Fibroblast of the conjunctiva (primary cell): ENCODE measurements at regions not wholly inside any gene's neighbourhood (a gene's known extent, or its start where the extent isn't known, plus 50 kb on each side); places are given as distances from the start of the nearest gene placed in this dataset.
"Not testable (repeated sequence)": the region's sequence is repeated elsewhere in the genome, so short reads cannot be mapped to it uniquely, and the experiment has no call there.

Experiments
- DNase-seq: peaks from one replicate; pipeline ENCODE4 v3.0.0-alpha.2; 2010; ENCODE audit warnings: low read depth

DNA sequence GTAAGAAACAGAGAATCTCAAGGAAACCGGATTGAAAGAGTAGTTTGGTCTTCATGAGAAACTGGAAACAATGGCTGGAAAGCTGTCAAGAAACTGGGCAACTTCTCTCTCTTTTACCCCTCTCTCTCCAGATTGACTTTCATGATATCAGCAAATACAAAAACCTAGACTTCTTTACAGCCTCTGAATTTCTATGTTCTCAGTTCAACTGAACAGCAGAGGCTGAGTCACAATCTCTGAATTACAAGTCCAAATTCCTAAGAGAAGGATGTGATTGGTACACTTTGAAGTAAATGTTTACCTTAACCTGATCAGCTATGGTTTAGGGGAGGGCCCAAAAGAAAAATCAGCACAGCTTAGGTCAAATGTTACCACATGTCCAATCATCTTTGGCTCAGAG lies 974.9 kb downstream of the RPA4 start:
- no peak for DNase-seq

DNA sequence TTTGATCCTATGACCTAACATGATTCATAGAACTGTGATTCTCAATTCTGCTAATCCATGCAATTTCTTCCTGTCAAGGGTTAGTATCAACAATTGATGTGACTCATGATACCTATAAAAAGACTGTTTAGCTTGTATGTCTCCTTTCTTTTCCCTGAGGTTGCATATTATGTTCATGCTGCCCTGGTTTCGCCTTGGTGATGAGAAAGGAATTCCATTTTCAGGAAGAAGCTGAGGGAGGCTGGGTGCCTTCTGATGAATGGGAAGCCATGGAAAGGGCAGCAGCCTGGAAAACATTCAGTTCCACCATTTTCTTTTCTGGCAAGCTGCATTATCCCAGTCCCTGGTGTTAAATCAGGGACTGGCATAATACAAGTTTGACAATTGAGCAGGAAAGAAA lies 976.5 kb downstream of the RPA4 start:
- DNase-seq: no peak

DNA sequence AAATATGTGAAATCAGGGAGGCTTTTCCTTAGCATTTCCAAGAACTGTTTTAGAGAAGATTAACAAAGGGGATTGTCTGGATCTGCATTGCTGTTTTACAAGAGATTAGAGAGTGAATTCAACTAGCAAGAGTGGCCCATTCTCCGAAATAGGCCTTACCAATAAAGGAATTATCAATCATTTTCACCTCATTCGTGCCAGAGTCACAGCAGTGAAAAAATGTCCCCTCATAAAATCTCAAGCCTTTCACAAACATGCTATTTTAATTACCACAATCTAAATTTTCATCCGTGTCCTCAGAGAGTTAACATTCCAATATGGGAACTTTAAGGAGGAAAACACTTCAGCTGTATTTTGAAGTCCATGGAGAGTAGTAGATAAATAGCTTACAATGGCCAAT lies 979.6 kb downstream of the RPA4 start:
- no peak for DNase-seq

DNA sequence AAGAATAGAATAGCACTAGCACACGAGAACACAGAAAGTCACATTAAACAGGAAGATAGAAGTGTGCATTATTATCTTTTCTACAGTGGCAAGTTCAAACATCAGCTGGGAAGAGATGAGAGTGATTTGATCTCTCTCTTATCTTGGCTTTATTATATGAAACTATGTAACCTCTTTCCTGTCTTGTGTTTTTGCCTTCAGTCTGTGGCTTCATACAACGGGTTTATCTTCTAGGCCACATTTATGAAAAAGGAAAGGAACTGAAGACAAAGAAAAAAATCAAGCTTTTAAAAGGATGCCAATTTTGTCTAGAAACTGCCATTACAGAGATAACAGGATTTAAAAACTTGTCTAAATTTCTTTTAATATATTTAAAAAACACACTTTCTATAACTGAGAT lies 983.6 kb downstream of the RPA4 start:
- DNase-seq: no peak

DNA sequence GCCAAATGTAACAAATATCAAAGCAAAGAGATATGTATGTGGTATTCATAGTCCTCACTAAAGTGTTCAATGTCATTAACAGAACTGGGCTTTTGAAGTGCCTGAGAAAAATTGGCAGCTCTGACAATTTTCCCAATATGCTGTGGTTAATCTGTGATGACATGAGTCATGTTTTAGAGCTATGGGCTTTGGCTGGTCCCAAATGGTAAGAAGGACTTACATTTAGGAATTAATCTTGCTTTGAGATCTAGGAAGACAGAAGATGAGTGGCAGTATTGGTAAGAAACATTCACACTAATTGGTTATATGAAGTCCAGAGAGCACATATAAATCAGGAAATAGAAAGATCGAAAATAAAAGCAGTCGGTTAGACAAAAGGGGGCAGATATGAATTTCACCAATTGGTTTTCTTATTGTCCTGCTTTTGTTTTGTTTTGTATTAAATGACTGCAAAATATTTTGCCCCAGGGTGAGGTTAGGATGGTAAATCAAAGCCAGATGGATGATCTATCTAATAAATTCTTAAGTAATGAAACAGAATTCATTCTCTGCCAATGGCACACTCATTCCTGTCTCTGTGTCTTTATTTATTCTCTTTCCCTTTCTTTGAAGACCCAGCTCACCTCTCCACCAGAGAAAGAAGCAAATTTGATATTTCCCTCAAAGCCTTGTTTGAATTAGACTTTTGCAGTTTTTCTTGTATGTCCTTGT lies 993.1 kb downstream of the RPA4 start:
- no peak for DNase-seq

DNA sequence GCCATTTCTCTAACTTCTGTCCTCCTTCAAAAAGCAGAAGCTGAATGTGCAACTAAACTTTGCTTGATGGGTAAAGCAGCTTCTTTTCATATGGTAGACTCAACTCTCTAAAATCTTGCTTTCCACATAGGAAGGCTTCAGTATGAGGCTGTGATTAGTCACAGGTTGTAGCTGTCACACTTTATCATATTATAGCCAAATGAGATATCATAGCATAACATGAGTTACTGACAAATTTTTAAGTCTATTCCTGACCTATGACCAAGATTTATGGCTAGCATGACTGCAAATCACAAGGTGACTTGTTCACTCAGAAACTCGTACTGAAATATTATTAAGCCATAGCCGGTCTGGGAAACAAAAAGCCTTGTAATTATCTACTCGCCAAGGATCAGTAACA lies 998.6 kb downstream of the RPA4 start:
- DNase-seq: no peak

DNA sequence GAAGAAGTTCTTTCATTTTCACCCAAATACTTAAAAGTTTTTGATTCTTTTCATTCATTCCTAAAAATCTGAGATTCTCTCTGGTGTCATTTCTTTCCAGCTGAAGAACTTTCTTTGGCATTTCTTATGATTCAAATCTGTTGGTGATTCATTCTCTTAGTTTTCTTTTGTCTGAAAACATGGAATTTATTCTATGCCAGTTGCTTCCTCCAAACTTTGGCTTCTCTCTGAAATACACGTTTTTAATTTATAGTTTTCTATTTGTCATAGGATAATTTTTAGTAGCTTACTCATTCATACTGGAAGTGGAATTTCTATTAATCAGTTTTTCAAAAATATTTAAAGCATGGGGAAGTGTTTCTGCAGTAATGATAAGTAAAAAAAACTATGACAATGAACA lies 1012.0 kb downstream of the RPA4 start:
- DNase-seq: no peak

DNA sequence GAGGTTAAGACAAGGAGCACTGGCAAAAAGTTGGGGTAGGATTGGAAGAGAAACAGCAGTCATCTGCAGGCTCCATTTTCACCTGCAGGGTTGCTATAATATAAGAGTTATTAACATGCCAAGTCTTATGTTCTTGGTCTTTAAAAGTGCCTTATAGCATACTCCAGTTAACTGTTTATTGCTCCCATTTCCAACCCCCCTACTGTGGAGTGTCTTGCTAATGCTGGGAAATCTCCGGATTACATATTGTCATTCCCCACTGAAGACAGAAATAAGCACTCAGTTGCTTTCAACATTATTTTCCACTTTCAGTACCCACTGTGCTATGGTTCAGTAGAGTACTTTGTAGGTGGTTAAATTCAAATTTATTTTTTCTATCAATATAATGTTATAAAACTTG lies 1014.3 kb downstream of the RPA4 start:
- DNase-seq: no peak

DNA sequence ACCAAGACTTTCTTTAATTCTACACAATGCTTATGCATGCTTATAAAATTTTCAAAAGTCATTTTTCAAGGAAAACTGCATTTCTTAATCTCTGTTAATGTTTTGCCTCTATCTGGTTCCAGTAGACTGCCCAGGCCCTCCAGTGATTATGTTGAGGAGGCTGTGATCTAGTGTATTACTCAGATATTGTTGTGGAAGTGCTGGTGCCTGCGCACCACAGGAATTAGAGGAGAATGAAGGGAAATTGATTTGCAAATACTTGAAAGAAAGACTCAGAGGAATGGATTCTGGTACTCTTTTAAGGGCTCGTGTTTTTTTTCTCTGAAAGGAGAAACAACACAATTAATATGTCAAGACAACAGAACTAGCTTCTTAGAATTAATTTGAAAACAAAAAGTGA lies 1015.1 kb downstream of the RPA4 start:
- DNase-seq: no peak

DNA sequence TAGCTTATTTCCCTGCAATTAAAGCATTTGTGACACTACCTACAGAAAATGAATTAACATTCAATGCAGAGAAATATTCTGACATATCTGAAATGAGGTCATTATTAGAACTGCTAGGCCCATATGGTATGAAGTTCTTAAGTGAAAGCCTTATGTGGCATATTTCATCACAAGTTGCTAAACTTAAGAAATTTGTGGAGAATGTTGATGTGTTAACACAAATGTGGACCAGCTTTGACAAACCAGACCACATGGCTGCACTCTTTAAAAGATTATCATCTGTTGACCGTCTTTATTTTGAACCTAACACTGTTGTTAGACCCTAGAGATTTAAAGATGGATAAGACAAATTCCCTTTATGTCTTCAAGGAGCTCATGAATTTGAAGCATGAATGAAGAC lies 1024.1 kb downstream of the RPA4 start:
- DNase-seq: no peak

DNA sequence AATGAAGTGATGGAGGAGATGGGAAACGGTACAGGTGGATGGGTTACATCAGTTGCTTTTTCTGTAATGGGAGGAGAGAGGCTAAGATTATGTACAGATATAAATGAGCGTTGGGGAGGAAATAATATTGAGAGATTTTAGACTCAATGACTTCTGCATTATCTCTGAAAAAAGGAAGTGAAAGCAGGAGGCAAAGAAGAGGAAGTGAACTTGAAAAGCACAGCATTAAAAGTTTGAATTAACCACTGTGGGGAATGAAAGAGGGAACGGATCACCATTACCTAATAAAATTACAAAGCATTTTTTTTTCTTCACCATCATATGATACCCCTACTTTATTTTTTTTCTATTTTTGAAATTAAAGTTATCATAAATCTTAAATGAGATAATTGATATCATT lies 1025.5 kb downstream of the RPA4 start:
- DNase-seq: no peak

DNA sequence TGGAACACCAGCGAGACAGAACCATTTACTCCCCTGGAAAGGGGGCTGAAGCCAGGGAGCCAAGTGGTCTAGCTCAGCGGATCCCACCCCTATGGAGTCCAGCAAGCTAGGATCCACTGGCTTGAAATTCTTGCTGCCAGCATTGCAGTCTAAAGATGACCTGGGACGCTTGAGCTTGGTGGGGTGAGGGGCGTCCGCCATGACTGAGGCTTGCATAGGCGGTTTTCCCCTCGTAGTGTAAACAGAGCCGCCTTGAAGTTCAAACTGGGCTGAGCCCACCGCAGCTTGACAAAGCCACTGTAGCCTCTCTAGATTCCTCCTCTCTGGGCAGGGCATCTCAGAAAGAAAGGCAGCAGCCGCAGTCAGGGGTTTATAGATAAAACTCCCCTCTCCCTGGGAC lies 1031.7 kb downstream of the RPA4 start:
- DNase-seq: not testable (repeated sequence)

DNA sequence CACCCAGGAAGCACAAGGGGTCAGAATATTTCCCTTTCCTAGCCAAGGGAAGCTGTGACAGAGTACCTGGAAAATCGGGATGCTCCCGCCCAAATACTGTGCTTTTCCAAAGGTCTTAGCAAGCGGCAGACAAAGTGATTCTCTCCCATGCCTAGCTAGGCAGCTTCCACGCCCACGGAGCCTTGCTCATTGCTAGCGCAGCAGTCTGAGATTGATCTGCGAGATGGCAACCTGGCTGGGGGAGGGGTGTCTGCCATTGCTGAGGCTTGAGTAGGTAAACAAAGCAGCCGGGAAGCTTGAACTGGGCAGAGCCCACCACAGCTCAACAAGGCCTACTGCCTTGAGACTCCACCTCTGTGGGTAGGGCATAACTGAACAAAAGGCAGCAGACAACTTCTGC lies 1037.5 kb downstream of the RPA4 start:
- not testable (repeated sequence) for DNase-seq

DNA sequence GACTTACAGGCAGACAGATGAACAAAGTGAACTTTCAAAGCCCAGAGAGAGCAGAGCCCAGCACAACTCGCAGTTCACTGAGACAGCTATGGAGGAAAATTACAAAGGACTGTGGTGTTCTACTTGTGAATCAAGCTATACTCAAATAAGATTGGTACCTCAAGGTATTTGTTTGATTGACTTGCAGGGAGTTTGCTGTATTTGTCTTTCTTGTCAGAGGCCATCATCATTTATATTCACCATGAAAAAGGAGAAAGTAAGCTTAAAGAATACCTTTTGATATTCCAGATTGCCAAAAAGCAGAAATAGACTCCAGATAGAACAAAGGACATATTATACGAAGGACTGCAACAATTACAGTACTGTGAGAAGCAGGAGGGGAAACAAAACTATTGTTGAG lies 1047.9 kb downstream of the RPA4 start:
- DNase-seq: no peak

DNA sequence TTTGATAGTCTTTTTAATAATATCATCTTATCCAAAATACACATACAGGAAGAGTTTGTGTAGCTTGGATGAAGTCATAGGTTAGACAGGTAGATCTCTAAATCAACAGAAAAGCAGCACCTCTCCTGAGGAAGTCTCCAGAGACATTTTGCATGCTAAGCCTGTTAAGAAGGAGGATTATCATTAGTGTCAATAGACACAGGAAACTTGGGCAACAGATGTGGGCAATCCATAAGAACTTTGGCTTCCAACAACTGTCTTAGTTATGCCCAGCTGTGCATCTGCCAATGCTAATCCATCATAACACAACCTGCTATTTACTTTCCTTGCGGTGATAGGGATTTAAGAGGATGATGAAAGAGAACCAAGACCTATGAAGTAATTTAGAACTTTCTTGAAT lies 1052.6 kb downstream of the RPA4 start:
- no peak for DNase-seq

DNA sequence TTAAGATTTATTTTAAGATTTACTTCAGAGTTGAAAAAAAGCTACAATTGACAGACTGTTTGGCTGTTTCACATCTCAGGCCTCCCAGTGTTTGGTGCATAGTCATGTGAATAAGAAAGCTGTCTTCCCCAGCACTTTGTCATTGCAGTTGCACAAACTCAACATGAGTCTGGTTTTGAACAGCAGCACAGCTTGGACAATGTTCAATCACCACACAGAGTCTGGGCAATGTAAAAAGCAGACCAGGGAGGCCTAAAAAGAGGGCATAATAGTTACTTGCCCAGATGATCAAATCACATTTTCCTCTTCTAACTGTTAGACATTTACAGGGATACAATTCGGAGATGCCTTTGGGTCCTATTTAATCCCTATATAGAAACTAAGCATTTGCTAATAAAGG lies 1055.0 kb downstream of the RPA4 start:
- DNase-seq: no peak

DNA sequence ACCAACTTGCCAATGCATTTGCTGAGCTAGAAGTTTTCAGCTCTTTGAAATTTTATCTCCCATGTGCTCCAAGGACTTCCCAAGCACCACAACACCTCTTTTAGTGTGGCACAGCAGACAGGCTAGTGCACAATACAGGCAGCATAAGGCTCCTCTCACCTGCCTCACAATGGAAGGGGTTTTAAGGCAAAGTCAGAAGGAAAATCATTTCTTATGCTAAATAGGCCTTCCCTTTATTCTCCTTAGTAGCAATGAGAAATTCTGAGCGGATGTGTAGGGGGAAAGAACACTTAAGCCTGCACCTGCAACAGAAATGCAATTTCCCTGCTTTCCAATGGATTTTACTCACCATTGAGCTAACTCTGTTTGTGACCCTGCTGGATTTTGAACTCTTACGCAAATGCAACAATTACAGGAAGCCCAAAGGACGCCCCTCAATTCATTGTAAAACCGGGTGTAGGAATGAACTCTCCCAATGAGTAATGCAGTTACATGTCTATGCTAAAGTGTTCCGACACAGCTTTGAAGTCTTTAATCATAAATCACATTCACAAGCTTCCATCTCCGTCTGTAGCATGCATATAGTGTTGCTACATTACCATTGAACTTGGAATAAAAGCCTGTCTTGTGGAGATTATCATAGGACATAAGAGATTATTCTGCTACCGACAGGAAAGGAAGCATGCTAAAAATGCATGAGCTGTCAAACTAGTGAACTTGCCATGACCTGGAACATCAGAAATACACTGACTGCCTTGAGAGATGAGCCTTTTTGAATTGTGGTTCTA lies 1084.9 kb downstream of the RPA4 start:
- no peak for DNase-seq

DNA sequence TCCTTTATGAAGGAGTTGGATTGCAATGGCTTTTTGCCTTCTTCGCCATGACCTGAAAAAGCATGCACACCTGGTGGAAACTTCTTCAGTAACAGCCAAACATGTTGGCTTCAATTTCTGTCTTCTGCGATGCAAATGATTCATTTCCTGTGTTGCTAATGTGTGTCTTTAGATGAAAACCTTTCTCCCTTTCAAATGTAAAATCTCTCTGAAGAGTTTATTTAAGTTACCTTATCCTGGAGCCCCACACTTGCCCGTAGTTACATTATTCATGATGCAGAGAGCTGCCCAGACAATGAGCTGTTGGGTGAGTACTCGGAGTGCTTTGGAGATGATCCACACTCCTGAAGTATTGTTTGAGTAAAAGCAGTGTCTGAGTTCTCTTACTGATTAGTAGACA lies 1100.9 kb downstream of the RPA4 start:
- DNase-seq: no peak

DNA sequence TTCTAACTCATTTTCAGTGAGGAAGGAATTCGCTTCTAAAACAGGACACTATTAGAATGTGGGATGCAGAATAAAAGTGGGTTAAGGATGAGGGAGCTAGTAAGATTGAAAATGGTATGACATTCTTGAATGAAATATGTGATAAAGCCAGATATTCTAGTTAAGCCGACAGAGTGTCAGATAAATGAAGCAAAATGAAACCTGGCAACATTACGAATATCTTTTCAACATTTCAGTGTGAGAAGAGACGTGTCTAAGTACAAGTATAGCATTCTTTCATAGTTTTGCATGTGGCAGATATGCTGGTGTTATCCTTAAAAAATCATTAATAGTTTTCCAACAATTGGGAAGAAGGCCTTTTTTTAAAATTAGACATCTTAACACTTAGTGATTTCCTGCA lies 1101.4 kb downstream of the RPA4 start:
- no peak for DNase-seq

DNA sequence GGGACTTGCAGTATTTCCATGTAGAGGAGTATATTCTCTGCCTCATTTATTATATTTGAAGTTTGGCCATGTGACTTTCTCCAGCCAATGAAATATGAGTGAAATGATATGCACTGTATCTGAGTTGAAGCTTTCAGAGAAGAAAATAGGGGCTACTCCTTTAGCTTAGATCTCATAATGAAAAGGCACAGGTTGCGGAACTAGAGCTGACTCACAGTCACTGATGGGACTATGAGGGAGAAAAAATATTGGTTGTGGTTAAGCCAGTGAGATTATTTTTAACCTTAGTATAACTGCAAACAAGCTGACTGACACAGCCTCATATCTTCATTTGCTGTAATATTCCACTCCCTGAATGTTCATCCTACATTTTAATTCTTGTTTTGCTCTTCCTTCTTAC lies 1104.3 kb downstream of the RPA4 start:
- no peak for DNase-seq

DNA sequence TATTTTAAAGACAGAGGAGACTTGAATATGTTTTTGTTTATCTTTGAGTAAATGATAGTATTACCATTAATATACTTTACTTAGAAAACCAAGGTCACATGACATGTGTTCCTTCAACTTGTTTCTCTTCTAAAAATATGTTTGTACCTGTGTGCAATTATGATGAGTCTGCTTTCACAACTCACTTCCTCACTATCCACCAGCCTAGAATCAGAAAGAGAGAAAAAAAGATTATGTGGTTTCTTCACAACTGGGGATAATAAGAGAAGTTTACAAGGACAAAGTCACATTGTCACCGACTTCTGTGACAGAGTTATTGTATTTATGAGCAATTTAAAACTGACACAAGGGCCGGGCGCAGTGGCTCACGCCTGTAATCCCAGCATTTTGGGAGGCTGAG lies 1112.1 kb downstream of the RPA4 start:
- DNase-seq: no peak

DNA sequence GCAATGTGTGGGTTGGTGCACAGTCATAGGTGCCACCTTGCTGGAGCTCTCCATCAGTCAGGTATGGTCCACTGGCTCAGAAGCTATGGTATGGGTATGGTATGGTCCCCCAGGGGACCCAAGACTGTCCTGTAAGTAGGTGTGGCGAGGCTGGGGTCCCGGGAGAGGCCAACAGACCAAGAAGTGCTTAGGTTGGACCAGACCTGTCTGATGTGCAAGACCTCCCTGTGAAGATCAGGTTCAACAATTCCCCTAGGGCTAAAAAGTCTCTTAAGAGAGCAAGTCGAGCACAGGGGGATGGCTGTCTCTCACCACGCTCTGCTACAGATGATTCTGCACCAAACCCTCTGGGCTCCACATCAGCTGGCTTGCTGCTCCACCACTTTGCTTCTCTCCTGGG lies 1145.0 kb downstream of the RPA4 start:
- no peak for DNase-seq

DNA sequence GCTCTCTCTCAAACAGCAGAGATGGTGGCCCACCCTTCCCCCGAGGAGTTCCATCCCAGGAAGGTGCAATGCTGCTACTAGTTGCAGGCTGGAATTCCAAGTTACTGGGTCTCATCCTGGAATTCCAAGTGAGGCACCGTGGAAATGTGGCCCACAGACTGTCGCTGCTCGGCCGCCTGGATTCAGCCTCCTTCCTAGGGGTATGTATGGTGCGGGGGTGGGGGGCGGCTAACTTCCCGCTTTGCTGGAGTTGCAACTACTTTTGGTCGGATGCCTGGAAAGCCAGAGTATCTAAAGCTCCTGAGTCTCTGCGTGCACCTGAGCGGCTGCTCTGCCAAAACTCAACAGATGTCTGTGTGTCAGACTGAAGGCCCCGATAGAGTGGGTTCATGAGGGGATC lies 1146.2 kb downstream of the RPA4 start:
- DNase-seq: no peak

DNA sequence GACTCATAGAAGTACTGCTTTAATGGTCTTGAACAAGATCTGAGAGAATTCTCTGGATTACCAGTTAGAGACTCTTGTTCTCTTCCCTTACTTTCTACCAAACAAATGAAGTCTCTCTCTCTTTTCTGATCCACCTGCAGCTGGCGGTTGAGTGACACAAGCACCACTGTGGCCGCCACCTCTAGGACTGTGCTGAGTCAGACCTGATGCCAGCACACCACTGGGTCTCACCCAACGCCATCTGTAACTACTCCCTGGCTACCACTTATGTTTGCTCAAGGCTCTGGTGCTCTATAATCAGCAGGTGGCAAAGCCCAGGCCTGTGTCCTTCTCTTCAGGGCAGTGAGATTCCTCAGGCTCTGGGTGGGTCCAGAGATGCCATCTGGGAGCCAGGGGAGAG lies 1173.5 kb downstream of the RPA4 start:
- DNase-seq: no peak
